Liver (tissue), 3 donors: ENCODE measurements at regions not wholly inside any gene's neighbourhood (a gene's known extent, or its start where the extent isn't known, plus 50 kb on each side); places are given as distances from the start of the nearest gene placed in this dataset.

Experiments
- CTCF ChIP-seq: fragments of 150-350 bp; IDR thresholded peaks from 2 replicates; pipeline ENCODE4 v1.5.1; 2017; ENCODE audit warnings: improper control_type of control experiment, low read depth, low read length; ENCODE audit not compliant: missing input control
- RAD21 ChIP-seq, 2 donors: IDR thresholded peaks; 2 replicates each; pipeline ENCODE4 v1.6.1; 2016; ENCODE audit warnings: antibody characterized with exemption in 2 of 2, mild to moderate bottlenecking in 2 of 2
- SP1 ChIP-seq: IDR thresholded peaks from 2 replicates; pipeline ENCODE4 v1.6.1; 2018; ENCODE audit warnings: antibody characterized with exemption, mild to moderate bottlenecking
- TF ChIP-seq, protein P1 (sequence below): IDR thresholded peaks from 2 replicates; pipeline ENCODE4 v1.6.1; 2016; ENCODE audit warnings: antibody characterized with exemption, mild to moderate bottlenecking
- donor health status: healthy.
- donor health status: healthy.

GRCh38 chr4:161273607-161274006 is 890.2 kb downstream of the FSTL5 start:
- TF ChIP-seq CTCF (no peak), SP1 (no peak), RAD21 (IDR thresholded peaks at IDR 0.05) (no peak)
- TF ChIP-seq, protein P1, sequence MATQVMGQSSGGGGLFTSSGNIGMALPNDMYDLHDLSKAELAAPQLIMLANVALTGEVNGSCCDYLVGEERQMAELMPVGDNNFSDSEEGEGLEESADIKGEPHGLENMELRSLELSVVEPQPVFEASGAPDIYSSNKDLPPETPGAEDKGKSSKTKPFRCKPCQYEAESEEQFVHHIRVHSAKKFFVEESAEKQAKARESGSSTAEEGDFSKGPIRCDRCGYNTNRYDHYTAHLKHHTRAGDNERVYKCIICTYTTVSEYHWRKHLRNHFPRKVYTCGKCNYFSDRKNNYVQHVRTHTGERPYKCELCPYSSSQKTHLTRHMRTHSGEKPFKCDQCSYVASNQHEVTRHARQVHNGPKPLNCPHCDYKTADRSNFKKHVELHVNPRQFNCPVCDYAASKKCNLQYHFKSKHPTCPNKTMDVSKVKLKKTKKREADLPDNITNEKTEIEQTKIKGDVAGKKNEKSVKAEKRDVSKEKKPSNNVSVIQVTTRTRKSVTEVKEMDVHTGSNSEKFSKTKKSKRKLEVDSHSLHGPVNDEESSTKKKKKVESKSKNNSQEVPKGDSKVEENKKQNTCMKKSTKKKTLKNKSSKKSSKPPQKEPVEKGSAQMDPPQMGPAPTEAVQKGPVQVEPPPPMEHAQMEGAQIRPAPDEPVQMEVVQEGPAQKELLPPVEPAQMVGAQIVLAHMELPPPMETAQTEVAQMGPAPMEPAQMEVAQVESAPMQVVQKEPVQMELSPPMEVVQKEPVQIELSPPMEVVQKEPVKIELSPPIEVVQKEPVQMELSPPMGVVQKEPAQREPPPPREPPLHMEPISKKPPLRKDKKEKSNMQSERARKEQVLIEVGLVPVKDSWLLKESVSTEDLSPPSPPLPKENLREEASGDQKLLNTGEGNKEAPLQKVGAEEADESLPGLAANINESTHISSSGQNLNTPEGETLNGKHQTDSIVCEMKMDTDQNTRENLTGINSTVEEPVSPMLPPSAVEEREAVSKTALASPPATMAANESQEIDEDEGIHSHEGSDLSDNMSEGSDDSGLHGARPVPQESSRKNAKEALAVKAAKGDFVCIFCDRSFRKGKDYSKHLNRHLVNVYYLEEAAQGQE: no peak
